SK-N-SH (cell line): ENCODE measurements at regions not wholly inside any gene's neighbourhood (a gene's known extent, or its start where the extent isn't known, plus 50 kb on each side); places are given as distances from the start of the nearest gene placed in this dataset.

Experiments used
- CTCF ChIA-PET: fragments of 300-600, 350-600 bp; formaldehyde crosslinking; extraction: SDS; loops from one replicate; lab custom pipeline; 2021; lab: Yijun Ruan, JAX
- POLR2A ChIA-PET: fragments of 350-600 bp; sonication (Branson Sonifier 250); formaldehyde crosslinking; extraction: SDS; loops from one replicate; lab custom pipeline; 2020; ENCODE audit warnings: antibody characterized with exemption, inconsistent platforms; lab: Yijun Ruan, JAX
- DNase-seq: peaks from one replicate; pipeline ENCODE4 v3.0.0; 2012
- H2AFZ ChIP-seq: fragments of 200-600 bp; sonication (generic); 2 replicates; pipeline ENCODE4 v1.8.1; 2016; ENCODE audit warnings: antibody characterized with exemption, mild to moderate bottlenecking, low read depth
- H3F3A ChIP-seq: fragments of 200-600 bp; sonication (generic); replicated peaks from 2 replicates; pipeline ENCODE3; 2016; ENCODE audit warnings: antibody characterized with exemption, mild to moderate bottlenecking; ENCODE audit not compliant: insufficient read depth
- H3K27ac ChIP-seq, 2 experiments: fragments of 200-500 bp in 1 of 2; fragments of 200-600 bp in 1 of 2; sonication (Bioruptor generic) in 1 of 2; sonication (generic), shearing (Covaris generic) in 1 of 2; 2 replicates each; pipeline versions ENCODE4 v1.5.1 to v1.6.1; 2014 to 2016; ENCODE audit warnings: low read depth in 2 of 2, inconsistent platforms in 1 of 2, low read length in 1 of 2, mild to moderate bottlenecking in 1 of 2, mixed read lengths in 1 of 2
- H3K27me3 ChIP-seq: fragments of 200-600 bp; sonication (generic), shearing (Covaris generic); 2 replicates; pipeline ENCODE4 v1.6.1; 2016; ENCODE audit warnings: mixed run types; ENCODE audit not compliant: insufficient read depth
- H3K36me3 ChIP-seq, 2 experiments: fragments of 200-500 bp in 1 of 2; fragments of 200-600 bp in 1 of 2; sonication (Bioruptor generic) in 1 of 2; sonication (generic) in 1 of 2; replicated peaks in 1 of 2; 2 replicates each; pipeline versions ENCODE3 to v1.5.1; 2014 to 2016; ENCODE audit warnings: low read length in 1 of 2, mild to moderate bottlenecking in 1 of 2; ENCODE audit not compliant: insufficient read depth in 2 of 2, control insufficient read depth in 1 of 2
- H3K4me1 ChIP-seq, 2 experiments: fragments of 200-500 bp in 1 of 2; fragments of 200-600 bp in 1 of 2; sonication (Bioruptor generic) in 1 of 2; sonication (generic), shearing (Covaris generic) in 1 of 2; 2 replicates each; pipeline versions ENCODE4 v1.5.1 to v1.6.1; 2014 to 2016; ENCODE audit warnings: low read depth in 1 of 2, low read length in 1 of 2, mixed run types in 1 of 2; ENCODE audit not compliant: insufficient read depth in 2 of 2, control insufficient read depth in 1 of 2
- H3K4me2 ChIP-seq: fragments of 200-600 bp; sonication (generic), shearing (Covaris generic); 2 replicates; pipeline ENCODE4 v1.6.1; 2017; ENCODE audit warnings: mixed run types
- H3K4me3 ChIP-seq, 2 experiments: fragments of 200-500 bp in 1 of 2; fragments of 200-600 bp in 1 of 2; sonication (Bioruptor generic) in 1 of 2; sonication (generic), shearing (Covaris generic) in 1 of 2; 2 replicates each; pipeline versions ENCODE4 v1.5.1 to v1.8.1; 2014 to 2016; ENCODE audit warnings: low read depth in 2 of 2, inconsistent platforms in 1 of 2, low read length in 1 of 2, mild to moderate bottlenecking in 1 of 2, mixed read lengths in 1 of 2, moderate library complexity in 1 of 2
- H3K79me2 ChIP-seq: fragments of 200-600 bp; sonication (generic); 2 replicates; pipeline ENCODE4 v1.8.1; 2017; ENCODE audit warnings: mild to moderate bottlenecking; ENCODE audit not compliant: insufficient read depth
- H3K9ac ChIP-seq: fragments of 200-600 bp; sonication (generic); 2 replicates; pipeline ENCODE4 v1.6.1; 2017; ENCODE audit warnings: mixed run types
- H3K9me2 ChIP-seq: fragments of 200-600 bp; sonication (generic); 2 replicates; pipeline ENCODE4 v1.6.1; 2017; ENCODE audit warnings: mixed run types
- H3K9me3 ChIP-seq: fragments of 200-600 bp; sonication (generic); 2 replicates; pipeline ENCODE4 v1.6.1; 2017; ENCODE audit warnings: mixed run types, mild to moderate bottlenecking, moderate library complexity
- H4K20me1 ChIP-seq: fragments of 200-600 bp; sonication (generic); 2 replicates; pipeline ENCODE4 v1.6.1; 2017; ENCODE audit warnings: mild to moderate bottlenecking, mixed run types; ENCODE audit not compliant: insufficient read depth
- CHD2 ChIP-seq: fragments of 150-350 bp; IDR thresholded peaks from 2 replicates; pipeline ENCODE4 v1.6.1; 2018; ENCODE audit warnings: low read length; ENCODE audit not compliant: partially characterized antibody
- ELF1 ChIP-seq: IDR thresholded peaks from 2 replicates; pipeline ENCODE4 v1.4.0; 2012
- EP300 ChIP-seq, 2 experiments: IDR thresholded peaks; 2 replicates each; pipeline versions ENCODE4 v1.4.0 to v1.6.1; 2012; ENCODE audit warnings: borderline replicate concordance in 1 of 2, low read depth in 1 of 2, low read length in 1 of 2
- FOSL2 ChIP-seq: IDR thresholded peaks from 2 replicates; pipeline ENCODE4 v1.4.0; 2012; ENCODE audit warnings: low read depth, mild to moderate bottlenecking, moderate library complexity, borderline replicate concordance
- JUND ChIP-seq: IDR thresholded peaks from 2 replicates; pipeline ENCODE4 v1.4.0; 2012
- MXI1 ChIP-seq: IDR thresholded peaks from 2 replicates; pipeline ENCODE4 v1.6.1; 2012; ENCODE audit warnings: mild to moderate bottlenecking, low read depth, low read length, improper control_type of control experiment
- NRF1 ChIP-seq: IDR thresholded peaks from 2 replicates; pipeline ENCODE4 v1.6.1; 2012; ENCODE audit warnings: low read depth, mild to moderate bottlenecking, low read length
- PBX3 ChIP-seq: IDR thresholded peaks from 2 replicates; pipeline ENCODE4; 2012
- RAD21 ChIP-seq: IDR thresholded peaks from 2 replicates; pipeline ENCODE4 v1.6.1; 2012; ENCODE audit warnings: mild to moderate bottlenecking, low read length
- TAF1 ChIP-seq: IDR thresholded peaks from 2 replicates; pipeline ENCODE4 v1.6.1; 2012; ENCODE audit warnings: low read depth, mild to moderate bottlenecking, low read length, moderate library complexity, borderline replicate concordance
- USF1 ChIP-seq: IDR thresholded peaks from 2 replicates; pipeline ENCODE4 v1.4.0; 2012; ENCODE audit warnings: low read depth, borderline replicate concordance
- YY1 ChIP-seq: IDR thresholded peaks from 2 replicates; pipeline ENCODE4 v1.4.0; 2012; ENCODE audit warnings: low read depth, mild to moderate bottlenecking
- ZBTB33 ChIP-seq: IDR thresholded peaks from 2 replicates; pipeline ENCODE4 v1.4.0; 2012; ENCODE audit warnings: low read depth, borderline replicate concordance
- WGBS: methylation state at CpG from one replicate; pipeline ENCODE4 v1.1.6; 2017; ENCODE audit warnings: low lambda C conversion rate; 5-methylcytosine and 5-hydroxymethylcytosine counted together
- TF ChIP-seq, protein P1 (sequence below): fragments of 200-600 bp; sonication (generic); IDR thresholded peaks from 2 replicates; pipeline ENCODE4 v1.6.1; 2017; ENCODE audit warnings: antibody characterized with exemption, mild to moderate bottlenecking, moderate library complexity

DNA sequence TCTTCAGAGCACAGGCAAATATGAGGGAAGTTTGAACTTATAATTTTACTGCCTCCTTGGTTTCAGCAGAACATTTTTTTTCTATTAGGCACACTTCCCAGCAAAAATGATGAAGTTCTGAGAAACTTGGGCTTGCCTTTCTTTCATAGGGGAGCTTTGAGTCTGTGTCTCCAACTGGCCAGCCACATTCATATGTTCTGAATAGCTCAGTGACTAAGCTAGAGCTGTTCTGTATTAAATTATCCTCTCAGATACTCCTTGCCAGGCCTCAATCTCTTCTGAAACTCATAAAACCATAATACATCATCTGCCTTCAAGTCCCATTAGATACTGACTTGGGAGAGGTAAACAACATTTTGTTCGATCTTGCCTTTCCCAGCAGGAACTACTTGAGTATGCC is 476.5 kb downstream of the GPAM start:
- H3K79me2 ChIP-seq = no peaks in the 10 kb centered on the region
- no peak overlapping the region for H3K4me3 ChIP-seq
- H3F3A ChIP-seq = no peaks in the 10 kb centered on the region
- H4K20me1 ChIP-seq = no peaks in the 10 kb centered on the region
- DNase-seq = no peak
- H3K27me3 ChIP-seq = no peaks in the 10 kb centered on the region
- H3K4me2 ChIP-seq = no peak overlapping the region
- ChIA-PET POLR2A (no interaction called here), CTCF (no interaction called here)
- no peak overlapping the region for H3K9ac ChIP-seq
- no peaks in the 10 kb centered on the region for H3K9me2 ChIP-seq
- no peak overlapping the region for H3K27ac ChIP-seq
- no peak for TF ChIP-seq YY1
- TF ChIP-seq USF1 = no peak
- TF ChIP-seq MXI1 = no peak
- TF ChIP-seq, protein P1, sequence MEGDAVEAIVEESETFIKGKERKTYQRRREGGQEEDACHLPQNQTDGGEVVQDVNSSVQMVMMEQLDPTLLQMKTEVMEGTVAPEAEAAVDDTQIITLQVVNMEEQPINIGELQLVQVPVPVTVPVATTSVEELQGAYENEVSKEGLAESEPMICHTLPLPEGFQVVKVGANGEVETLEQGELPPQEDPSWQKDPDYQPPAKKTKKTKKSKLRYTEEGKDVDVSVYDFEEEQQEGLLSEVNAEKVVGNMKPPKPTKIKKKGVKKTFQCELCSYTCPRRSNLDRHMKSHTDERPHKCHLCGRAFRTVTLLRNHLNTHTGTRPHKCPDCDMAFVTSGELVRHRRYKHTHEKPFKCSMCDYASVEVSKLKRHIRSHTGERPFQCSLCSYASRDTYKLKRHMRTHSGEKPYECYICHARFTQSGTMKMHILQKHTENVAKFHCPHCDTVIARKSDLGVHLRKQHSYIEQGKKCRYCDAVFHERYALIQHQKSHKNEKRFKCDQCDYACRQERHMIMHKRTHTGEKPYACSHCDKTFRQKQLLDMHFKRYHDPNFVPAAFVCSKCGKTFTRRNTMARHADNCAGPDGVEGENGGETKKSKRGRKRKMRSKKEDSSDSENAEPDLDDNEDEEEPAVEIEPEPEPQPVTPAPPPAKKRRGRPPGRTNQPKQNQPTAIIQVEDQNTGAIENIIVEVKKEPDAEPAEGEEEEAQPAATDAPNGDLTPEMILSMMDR = no peak
- 0% methylated on average over 1 of the region's 1 CpG for WGBS
- H3K4me1 ChIP-seq = no peaks in the 10 kb centered on the region
- no peak overlapping the region for H2AFZ ChIP-seq
- H3K36me3 ChIP-seq = no peaks in the 10 kb centered on the region
- no peaks in the 10 kb centered on the region for H3K9me3 ChIP-seq

DNA sequence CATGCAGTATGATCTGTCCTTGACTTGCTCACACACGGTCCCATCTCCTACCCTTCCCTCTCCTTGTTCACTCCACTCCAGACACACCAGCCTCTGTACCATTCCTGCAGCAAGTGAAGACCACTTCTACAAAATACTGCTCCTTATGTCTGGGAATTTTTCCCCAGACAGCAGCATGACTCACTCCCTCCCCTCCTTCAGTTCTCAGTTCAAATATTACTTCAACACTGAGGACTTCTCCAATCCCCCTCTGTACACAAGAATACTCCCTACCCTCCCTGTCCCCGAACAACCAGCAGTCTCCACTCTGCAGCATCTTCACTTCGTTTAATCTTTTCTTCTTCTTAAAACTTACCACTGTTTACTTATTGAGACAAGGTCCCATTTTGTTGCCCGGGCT is 474.0 kb downstream of the GPAM start:
- H3K9me3 ChIP-seq = no peaks in the 10 kb centered on the region
- ChIA-PET POLR2A (no interaction called here), CTCF (no interaction called here)
- no peaks in the 10 kb centered on the region for H3K79me2 ChIP-seq
- H3K4me3 ChIP-seq = no peak overlapping the region
- H3K4me1 ChIP-seq = no peaks in the 10 kb centered on the region
- no peak for DNase-seq
- no peaks in the 10 kb centered on the region for H3K9me2 ChIP-seq
- H2AFZ ChIP-seq = no peak overlapping the region
- H3K4me2 ChIP-seq = no peak overlapping the region
- no peaks in the 10 kb centered on the region for H3K27me3 ChIP-seq
- H4K20me1 ChIP-seq = no peaks in the 10 kb centered on the region
- no peak overlapping the region for H3K27ac ChIP-seq
- no peak overlapping the region for H3K9ac ChIP-seq
- WGBS = 13% methylated on average over 4 of the region's 4 CpGs
- H3K36me3 ChIP-seq = no peaks in the 10 kb centered on the region
- TF ChIP-seq ZBTB33 (no peak), USF1 (no peak), CHD2 (no peak), NRF1 (no peak), MXI1 (no peak), RAD21 (no peak), FOSL2 (no peak), JUND (no peak), EP300 (IDR thresholded peaks at IDR 0.05; ENCODE audit: borderline replicate concordance in 1 of 2, low read depth in 1 of 2, low read length in 1 of 2) (no peak), TAF1 (no peak), ELF1 (no peak), PBX3 (no peak)
- no peaks in the 10 kb centered on the region for H3F3A ChIP-seq
